ENCODE measurements at regions not wholly inside any gene's neighbourhood (a gene's known extent, or its start where the extent isn't known, plus 50 kb on each side); places are given as distances from the start of the nearest gene placed in this dataset.

- TF ChIP-seq EZH2 (optimal IDR thresholded peaks at IDR 0.05; ENCODE audit: low read depth, low read length) (no peak), CTCF (IDR thresholded peaks at IDR 0.05; ENCODE audit: low read length) (no peak), EZH2phosphoT487 (IDR thresholded peaks at IDR 0.05; ENCODE audit: low read length) (no peak)
Observed at GRCh38 chr1:24999906-25000305, 69.8 kb upstream of the RUNX3 start.

All from MM.1S (cell line).